ENCODE measurements at regions not wholly inside any gene's neighbourhood (a gene's known extent, or its start where the extent isn't known, plus 50 kb on each side); places are given as distances from the start of the nearest gene placed in this dataset.

DNA sequence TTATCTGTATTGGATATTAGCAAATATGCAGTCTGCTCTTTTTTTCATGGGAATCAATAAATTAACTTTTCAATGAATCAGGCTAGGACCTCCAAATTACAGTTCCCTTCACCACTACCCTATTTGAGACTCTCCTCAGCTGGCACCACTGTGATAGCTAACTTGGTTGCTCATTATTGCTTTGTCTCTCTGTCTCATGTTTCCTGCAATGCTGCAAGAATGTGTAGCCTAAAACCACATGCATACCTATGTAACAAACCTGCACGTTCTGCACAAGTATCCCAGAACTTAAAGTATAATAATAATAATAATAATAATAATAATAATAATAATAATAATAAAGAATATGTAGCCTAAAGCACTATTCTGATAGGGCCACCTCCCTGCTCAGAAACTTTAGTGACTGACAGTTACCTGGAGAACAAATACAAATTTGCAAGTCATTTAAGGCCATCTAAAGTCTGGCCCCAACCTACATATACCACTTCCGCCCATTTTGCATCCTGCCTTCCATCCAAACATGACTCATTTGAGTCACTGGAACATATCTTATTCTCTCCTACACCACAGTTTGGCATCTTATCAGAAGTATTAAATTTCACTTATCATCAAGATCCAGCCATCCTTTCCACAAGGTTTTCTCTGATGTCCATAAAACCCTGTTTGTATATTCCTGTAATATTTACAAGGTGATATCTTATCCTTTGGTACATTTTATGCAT is 215.1 kb downstream of the LRRK2 start:
- no peak for TF ChIP-seq CTCF (IDR thresholded peaks at IDR 0.05)
- no peak for TF ChIP-seq POLR2A (IDR thresholded peaks at IDR 0.05)
